Astrocyte (in vitro differentiated cells and primary cell): ENCODE measurements at regions not wholly inside any gene's neighbourhood (a gene's known extent, or its start where the extent isn't known, plus 50 kb on each side); places are given as distances from the start of the nearest gene placed in this dataset.

ENCODE experiments used
- CTCF ChIP-seq: IDR thresholded peaks from 2 replicates; pipeline ENCODE4 v1.5.1; 2011; ENCODE audit warnings: low read depth, mild to moderate bottlenecking, inconsistent platforms, low read length, moderate library complexity; ENCODE audit not compliant: insufficient read depth
- EZH2 ChIP-seq: IDR thresholded peaks from 2 replicates; pipeline ENCODE4 v1.6.1; 2012; ENCODE audit warnings: mild to moderate bottlenecking, low read length, inconsistent platforms; ENCODE audit not compliant: insufficient read depth

- TF ChIP-seq EZH2 = no peak
- TF ChIP-seq CTCF = no peak
Measured at GRCh38 chr20:50328996-50329898, 138.6 kb downstream of the CEBPB start.
